Right renal cortex interstitium (tissue), 3 donors: ENCODE measurements at regions not wholly inside any gene's neighbourhood (a gene's known extent, or its start where the extent isn't known, plus 50 kb on each side); places are given as distances from the start of the nearest gene placed in this dataset.
"Not testable (repeated sequence)": the region's sequence is repeated elsewhere in the genome, so short reads cannot be mapped to it uniquely, and the experiment has no call there.

ENCODE experiments used
- DNase-seq, 3 donors: peaks; one replicate each; pipeline ENCODE4 v3.0.0-alpha.2; 2013; ENCODE audit warnings: low read depth in 3 of 3, low spot score in 2 of 3

DNA sequence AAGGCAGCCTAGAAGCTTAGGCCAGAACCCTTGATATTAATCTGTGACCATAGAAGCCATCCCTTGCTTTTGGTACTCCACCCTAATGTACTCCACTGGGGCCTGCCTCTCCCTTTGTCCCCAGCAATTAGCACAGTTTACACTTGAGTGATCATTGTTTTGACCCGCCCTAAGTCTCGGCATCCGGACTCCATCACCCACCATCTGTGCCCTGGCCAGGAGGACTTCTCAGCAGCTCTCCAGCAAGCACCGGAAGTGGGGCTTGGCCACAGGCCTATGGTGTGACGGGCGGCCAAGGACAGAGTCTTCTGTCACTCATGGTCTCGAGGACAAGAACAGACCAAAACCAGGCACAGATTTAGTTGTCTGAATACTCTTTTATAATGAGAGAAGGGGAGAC, 126.5 kb upstream of the NTF3 start:
- no peak for DNase-seq

DNA sequence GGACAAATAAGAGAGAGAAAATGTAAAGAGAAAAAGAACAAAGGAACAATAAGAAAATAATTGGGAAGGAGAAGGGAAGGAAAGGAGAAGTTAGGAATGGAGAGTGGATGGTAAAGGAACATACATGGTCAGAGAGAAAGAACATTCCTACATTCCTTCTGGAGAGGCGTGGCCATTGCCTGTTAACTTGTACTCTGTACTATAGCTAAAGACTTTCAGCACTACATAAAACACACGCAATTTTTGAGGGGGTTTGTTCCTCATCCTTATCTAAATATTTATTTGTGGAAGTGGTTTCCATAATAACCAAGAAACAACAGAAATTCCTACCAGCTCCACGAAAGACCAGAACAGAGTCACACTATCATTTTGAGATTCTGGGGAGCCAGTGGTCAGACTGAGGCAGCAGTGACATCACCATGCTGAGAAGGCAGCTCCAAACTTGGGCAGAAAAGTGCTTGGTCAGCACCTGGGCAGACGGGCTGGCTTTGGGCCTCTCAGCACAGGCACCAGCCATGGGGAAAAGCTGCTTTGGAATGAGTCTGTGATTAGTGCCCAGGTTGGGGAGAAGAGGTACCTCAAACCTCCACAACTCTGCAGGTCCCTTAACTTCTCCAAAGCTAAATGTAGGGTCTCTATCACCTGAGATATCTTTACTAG, 125.9 kb upstream of the NTF3 start:
- no peak for DNase-seq

DNA sequence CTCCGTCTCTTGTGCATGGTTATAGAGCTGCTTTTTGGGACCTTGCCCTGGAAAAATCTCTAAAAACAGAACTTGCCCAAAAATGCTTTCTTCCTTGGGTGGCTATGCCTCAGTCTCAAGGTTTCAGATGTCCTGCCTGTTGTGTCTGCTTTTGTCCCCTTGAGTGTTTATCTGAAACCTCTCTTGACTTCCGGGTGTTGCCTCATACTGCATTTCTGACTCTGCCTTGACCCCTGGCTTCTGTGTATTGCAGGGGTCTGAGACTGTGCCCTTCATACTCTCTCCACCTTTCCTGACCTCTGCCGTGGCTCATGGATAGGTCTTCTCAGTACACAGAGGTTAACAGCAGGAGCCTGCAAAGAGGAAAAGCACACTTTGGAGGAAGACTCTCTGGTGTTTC, 124.8 kb upstream of the NTF3 start:
- DNase-seq = no peak

DNA sequence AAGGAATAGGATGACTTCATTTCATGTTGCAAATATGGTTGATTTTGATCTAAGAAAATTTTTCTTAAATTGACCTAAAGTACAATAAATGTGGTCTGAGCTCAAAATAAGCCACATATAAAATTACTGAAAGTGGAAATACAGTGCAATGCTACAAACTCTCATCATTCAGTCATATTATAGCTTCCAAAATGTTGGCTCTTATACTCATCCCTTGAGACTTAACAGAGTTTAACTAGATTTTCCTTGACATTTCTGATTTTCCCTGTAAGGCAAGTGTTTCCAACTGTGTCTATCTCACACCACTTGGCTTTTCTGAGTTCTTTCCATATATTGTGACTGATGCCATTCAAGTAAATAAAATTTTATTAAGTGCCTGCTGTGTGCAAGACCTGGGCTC, 123.7 kb upstream of the NTF3 start:
- DNase-seq = no peak

DNA sequence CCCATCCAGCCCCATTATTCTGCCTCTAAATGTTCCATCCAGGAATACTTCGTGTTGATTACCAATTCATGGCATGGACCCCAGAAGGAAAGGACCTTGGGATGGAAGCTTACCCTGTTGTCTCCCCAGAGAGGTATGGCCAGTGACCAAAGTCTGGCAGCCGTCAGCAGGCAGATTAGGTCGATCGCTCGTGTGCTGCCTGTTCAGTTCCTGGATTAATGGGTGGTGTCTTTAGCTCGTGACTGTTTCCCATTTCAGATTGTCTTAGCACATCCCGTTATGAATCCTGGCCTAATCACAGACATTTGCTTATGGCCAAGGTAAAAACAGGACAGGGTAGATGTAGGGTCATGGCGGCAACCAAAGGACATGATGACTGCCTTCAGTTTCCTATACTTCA, 122.9 kb upstream of the NTF3 start:
- no peak for DNase-seq

DNA sequence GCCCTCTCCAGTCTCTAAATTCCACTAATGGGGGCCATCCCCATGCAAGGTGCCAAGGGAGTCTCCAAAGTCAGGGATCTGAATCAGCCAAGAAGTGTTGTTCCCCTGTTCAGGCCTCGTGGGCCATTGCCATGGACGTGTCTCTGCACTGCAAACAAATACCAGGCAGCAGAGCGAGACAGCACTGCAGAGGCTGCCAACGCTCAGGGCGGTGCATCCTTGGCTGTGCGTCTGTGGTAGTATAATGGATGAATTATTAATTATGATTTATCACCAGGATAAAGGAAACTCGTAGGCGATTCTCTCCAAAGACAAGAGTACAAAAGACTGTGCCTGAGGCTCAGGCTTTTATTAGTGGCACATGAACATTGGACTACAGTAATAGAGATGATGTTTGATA, 122.3 kb upstream of the NTF3 start:
- peak in 1 of 3 donors; percentile 14 for DNase-seq

DNA sequence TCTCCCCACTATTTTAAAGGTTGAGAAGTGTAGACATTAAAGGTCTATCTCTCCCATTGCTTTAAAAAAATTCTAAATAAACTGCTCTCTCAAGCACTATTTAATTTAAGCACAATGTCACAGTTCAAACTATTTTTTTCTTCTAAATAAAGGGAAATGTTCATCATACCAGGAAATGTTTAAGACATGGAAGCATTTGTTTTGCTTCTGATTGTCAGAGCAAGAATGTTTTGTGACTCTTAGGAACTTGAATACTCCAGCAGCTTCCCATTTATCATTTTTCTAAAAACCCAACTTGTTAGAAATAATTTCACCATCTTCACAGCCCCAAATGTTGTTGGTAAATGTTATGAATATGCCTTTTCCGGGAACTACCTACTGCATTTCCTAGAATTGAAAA, 121.8 kb upstream of the NTF3 start:
- peak in 2 of 3 donors; percentile 4 to 12 for DNase-seq

DNA sequence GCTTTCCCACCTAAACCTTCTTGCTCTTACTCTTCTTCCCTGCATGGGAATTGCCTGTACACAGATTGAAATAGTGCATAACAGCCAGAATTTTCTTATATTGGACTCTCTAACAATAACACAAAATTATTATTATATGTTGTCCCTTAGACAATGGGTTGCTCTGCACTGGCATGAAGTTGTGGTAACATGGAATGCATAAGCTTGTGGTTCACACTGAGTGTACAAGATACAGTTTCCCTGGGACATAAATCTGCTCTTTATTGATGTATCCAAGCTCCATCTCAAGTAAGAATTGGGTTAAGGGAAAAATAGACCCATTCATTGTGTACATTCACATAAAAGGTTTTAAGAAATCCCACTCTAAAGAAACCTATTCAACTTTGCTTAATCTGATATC, 114.4 kb upstream of the NTF3 start:
- no peak for DNase-seq

DNA sequence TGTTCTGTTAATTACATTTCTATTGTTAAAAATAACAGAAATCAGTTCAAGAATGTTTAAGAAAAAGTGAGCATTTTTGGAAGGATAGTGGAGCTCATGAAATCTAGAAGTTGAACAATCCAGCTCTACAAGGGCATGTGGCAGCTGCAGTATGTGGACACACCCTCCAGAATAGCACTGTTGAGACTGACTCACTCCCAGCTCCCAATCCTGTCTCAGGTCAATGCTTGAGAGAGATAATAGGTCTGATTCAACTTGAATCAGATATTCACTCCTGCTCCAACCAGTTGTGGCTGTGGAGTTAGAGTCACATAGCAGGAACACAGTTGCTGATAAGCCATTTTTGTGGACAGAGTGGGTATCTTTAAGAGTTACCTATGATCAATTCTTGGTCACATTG, 113.0 kb upstream of the NTF3 start:
- DNase-seq = no peak

DNA sequence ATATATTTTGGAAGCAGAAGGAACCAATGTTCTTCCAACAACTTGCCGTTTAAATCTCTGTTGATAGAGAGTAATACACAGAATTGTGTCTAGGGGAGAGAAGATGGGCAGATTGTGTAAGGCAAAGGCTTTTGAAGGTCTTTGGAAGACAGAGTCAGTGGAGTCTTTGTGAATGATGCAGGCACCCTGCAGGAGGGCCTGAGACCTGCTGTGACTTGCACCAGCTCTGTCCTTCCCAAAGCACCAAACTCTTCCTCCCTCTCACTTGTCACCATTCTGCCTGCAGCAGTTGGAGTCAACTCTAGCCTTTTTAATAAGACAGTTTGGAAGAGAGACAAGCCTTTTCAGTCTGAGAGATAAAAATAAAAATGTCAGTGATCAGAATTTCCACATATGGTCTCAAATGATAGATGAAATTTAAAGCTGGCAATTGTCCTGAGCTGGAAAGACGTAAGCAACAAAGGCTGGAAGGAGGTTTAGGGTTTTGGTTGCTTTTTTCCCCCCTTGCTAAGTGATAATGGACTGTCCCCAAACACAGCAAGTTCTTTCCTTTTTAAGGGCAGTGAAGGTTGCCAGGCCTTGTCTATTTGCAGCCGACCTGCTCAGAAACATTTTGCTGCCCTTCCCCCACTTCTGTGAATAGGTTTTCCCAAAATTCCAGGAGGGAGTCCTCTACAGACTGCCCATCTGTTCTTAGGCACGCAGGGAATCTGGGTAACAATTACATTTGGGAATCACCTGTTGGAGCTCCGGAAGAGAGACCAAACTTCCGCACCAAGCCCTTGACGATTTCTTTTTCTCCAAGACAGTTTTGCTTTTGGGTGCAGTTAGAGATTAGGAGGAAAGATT, 103.0 kb upstream of the NTF3 start:
- no peak for DNase-seq

DNA sequence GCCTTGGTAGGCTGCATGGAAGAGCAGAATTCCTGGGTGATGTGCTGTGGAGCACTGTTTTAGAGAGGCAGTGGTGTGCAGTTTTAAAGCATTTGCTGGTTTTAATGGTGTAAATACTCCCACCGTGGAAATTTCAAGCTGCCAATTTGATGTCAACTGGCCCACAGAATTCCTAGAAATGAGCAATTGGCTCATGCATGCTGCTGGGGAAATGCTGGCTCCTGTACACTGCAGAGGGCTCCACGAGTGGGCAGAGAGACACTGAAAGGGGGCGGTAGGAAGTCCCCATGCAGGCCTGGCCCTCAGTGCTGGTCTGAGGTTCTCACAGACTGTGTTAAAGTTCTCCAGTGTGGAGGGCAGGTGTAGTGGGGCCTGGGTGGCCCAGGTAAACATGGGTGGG, 99.4 kb upstream of the NTF3 start:
- no peak for DNase-seq

DNA sequence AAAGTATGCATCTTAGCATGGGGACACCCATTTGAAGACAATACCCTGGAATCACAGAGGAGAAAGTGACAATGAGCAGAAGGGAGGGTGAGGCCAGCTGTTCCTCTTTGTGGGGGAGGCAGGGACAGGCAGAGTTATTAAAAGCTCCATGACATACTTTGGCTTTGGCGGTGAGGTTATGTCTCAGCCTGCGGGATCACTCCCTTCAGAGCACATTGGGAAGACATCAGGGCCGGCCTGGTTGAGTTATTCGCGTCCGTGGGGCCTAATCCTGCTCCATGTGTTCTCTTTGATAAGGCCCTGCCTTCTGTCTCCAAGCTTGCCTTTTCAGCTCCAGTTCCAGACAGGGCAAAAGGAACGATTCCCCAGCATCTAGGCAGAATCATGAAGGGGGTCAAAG, 98.8 kb upstream of the NTF3 start:
- DNase-seq = no peak

DNA sequence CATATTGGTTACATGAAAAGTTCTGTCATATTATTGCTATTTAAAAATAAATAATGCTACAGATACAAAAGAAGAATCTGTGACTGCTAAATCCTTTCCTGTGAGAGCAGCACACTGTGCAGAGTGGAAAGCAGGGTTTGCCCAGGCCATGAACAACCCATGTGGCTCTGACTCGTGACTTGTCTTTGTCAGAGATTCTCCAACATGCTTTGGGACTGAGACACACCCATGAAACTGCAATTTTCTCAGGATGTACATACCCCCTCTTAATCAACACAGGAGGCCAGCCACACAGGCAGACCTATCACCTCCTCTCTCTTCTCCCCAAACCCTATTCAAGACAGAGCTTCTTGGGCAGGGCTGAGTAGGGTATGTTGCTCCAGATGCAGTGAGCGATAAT, 96.8 kb upstream of the NTF3 start:
- DNase-seq = no peak

DNA sequence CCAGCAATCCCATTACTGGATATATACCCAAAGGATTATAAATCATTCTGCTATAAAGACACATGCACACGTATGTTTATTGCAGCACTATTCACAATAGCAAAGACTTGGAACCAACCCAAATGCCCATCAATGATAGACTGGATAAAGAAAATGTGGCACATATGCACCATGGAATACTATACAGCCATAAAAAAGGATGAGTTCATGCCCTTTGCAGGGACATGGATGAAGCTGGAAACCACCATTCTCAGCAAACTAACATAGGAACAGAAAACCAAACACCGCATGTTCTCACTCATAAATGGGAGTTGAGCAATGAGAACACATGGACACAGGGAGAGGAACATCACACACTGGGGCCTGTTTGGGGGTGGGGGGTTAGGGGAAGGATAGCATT, 90.8 kb upstream of the NTF3 start:
- DNase-seq = not testable (repeated sequence)

DNA sequence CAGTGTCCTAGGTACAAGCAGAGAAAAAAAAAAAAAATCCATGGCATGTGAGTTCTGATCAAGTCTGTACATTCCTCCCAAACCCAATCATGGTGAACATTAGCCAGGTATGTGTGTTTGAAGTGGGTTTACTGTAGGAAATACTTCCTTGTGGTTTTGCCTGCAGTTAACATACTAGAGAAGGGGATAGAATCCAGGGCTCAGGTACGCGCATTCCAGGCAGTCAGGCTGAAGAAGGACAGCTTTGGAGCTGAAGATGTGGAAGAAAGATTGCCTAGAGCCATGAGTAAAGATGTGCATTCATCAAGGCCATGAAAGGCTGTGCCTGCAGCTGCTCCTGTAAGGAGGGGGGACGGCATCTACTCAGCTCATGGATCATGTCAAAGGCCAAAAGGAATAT, 88.2 kb upstream of the NTF3 start:
- DNase-seq = no peak

DNA sequence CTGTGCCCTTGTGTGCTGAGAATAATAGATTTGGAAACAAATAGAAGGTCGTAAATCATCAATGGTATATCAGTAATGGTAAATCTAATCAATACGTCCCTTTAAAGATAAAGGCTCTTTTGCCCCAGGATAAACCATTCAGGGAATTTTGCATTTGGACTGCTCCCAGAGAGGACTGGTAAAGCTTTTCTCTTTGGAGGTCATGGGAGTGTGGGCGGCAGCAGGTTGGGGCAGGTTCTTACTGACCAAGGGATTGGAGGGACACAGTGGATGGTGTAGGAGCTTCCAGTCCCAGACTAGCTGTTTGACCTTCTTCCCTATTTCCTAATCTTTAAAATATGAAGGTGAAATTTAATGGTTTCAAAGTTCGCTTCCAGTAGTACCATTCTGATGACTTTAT, 87.8 kb upstream of the NTF3 start:
- DNase-seq = no peak

DNA sequence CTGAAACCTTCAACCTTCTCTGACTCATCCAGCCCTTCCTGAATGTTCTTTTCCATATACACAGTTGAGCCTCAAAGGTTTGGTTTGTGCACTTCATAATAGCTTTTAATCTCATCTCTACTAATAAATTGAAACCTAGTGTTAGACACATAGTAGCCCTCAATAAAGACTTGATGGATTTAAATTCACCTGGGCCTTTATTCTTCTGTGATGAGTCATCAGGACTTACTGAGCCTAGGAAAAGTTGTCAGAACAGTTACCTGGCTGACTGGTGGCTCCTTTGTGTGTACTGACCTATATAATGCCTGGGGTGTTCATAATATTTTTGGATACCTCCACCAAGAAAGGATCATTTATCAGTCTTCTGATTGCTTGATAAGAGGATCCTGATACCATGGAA, 86.4 kb upstream of the NTF3 start:
- DNase-seq = no peak

DNA sequence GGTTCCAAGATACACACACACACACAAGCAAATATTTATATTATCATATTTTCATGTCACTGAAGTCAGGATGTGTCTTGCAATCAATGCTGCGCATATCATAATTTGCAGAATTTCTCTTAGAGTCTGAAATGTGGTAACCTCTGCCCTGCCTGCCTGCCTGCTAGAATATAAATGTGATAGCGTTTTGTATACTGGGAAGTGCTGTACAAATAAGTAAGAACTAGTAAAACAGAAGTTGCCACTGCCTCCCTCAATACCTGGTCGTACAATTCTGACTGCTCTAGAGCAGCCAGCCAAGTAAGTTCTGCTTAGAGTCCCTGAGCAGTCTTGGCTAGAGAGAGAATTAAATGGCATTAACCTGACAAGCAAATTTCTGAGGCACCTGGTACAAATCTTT, 83.9 kb upstream of the NTF3 start:
- no peak for DNase-seq

DNA sequence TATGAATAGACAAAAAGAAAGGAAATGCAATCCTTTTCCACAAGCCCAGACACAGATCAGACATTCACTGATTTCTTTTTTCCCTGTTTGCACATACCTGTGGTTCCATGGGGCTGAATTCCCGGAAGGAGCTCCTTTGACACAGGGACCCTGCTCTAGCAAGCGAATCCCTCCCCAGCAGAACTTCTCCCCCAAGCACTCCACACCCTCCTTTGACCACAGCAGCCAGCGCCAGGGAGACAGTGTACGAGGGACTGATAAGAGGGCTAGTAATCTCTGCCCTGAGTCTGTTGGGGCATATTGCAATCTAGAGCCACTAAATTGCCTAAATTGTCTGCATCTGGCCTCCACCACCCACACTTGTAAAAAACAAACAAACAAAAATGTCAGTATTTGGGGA, 83.4 kb upstream of the NTF3 start:
- DNase-seq = no peak

DNA sequence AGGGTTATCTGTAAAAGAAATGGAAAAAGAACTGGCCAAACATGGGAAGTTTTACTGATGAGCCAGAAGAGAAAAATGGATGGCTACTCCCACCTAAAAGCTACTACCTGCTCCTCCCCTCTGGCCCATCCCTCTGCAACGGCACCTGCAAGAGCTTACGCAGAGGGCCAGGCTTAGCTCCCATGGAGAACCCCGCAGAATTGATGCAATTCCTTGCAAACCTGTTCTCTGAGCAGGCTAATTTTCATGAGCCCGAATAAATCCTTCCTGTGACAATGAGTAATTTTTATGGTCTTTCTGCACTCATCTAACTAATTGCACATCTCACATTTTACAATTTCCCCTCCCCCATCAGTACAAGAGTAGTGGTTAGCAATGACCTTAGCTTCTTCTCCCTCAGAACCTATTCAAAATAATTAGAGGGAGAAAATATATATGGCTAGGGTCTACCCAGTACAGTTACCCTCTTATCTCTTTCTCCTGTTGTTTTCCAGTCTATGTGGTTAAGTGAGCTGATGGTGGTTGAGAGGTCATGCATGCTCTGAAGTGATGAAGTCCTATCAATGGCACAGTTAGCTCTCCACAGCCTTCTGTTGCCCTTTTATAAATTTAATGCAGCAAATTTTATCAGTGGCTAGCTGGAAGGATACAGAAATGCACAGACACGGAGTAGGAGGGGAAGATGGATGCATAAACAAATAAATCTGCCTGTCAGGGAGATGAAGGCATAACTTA, 67.7 kb upstream of the NTF3 start:
- DNase-seq = no peak

DNA sequence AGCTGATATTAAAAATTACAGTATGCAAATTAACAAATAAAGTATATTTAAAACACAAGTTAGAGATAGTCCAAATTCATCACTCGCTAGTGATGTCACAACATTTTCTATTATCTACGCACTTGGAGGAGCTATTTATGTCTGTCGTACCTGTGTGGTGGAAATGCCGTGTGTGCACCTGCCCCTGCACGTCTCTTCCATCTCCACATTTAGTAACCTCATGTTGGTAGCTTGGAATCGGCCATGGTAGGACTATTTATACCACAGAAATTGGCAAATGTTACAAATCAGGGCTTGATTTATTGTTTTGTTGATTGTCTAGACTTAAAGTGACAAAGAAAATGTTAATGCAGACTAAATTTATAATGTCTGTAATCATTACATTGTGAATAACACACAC, 62.6 kb upstream of the NTF3 start:
- no peak for DNase-seq

DNA sequence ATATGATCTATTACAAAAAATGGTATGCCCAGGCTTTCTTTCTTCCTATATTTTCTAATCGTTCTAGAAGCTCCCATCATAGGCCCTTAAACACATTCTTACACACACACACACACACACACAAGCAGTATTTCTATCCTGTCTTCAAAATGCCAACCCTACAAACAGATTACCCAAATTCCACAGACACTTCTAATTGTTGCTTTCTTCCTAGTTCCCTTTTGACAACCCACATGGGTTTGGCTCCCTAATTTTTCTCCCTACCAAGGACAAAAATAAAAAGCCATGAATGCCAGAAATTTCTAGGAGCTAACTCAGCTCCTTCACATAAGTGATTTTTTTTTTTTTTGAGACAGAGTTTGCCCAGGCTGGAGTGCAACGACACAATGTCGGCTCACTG, 60.3 kb upstream of the NTF3 start:
- no peak for DNase-seq
